ENCODE measurements at regions not wholly inside any gene's neighbourhood (a gene's known extent, or its start where the extent isn't known, plus 50 kb on each side); places are given as distances from the start of the nearest gene placed in this dataset.

DNA sequence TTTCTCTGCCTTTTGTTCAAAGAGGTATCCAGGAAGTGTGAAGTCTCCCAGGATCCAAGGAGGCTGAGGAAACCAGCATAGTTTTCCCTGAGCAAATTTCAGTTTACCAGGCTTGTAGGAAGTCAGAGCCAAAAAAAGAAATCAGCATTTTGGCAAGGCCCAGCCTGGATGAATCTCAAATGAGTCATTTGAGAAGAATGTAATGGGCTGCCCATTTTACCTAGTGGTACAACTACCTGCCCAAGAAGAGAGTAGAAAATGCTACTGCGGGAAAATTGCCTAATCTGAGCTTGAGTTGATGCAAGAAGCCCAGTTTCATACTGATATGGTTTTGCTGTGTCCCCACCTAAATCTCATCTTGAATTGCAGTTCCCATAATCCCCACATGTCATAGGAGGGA, 284.1 kb upstream of the ZNF507 start:
- DNase-seq (ENCODE audit: low spot score), result no peak
- Mint-ChIP-seq H3K36me3 (ENCODE audit: low read depth, unreplicated experiment) (no peaks in the 10 kb centered on the region), H3K4me1 (ENCODE audit: unreplicated experiment) (peaks cover 24% of the 10 kb centered on the region), H3K27me3 (ENCODE audit: unreplicated experiment) (peaks cover 4% of the 10 kb centered on the region), H3K9me3 (ENCODE audit: unreplicated experiment) (no peaks in the 10 kb centered on the region), H3K4me3 (ENCODE audit: unreplicated experiment) (no peak overlapping the region), H3K27ac (ENCODE audit: unreplicated experiment) (peak overlapping the region; percentile 77)
- TF ChIP-seq, protein P1, sequence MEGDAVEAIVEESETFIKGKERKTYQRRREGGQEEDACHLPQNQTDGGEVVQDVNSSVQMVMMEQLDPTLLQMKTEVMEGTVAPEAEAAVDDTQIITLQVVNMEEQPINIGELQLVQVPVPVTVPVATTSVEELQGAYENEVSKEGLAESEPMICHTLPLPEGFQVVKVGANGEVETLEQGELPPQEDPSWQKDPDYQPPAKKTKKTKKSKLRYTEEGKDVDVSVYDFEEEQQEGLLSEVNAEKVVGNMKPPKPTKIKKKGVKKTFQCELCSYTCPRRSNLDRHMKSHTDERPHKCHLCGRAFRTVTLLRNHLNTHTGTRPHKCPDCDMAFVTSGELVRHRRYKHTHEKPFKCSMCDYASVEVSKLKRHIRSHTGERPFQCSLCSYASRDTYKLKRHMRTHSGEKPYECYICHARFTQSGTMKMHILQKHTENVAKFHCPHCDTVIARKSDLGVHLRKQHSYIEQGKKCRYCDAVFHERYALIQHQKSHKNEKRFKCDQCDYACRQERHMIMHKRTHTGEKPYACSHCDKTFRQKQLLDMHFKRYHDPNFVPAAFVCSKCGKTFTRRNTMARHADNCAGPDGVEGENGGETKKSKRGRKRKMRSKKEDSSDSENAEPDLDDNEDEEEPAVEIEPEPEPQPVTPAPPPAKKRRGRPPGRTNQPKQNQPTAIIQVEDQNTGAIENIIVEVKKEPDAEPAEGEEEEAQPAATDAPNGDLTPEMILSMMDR (IDR thresholded peaks at IDR 0.05; ENCODE audit: unreplicated experiment), result no peak

DNA sequence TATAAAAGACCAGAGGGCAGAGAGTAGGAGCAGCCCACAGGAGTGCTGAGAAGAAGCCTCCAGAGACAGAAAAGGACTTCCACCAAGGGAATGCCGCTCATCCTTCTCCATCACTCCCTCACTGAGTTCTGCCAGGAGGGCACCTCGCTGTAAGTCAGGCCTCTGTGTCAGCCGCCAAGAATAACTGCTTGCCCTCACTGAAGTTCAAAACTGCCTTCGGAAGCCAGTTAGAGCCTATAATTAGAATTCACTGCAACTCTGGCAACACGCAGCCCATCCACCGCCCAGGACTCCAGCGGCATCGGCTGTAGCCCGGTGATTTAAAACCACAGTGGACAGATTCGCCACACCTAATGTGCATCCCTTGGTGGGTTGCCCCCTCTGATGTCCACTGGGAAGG, 281.8 kb upstream of the ZNF507 start:
- no peaks in the 10 kb centered on the region for H3K36me3 Mint-ChIP-seq (ENCODE audit: low read depth, unreplicated experiment)
- no peaks in the 10 kb centered on the region for H3K9me3 Mint-ChIP-seq (ENCODE audit: unreplicated experiment)
- H3K4me3 Mint-ChIP-seq (ENCODE audit: unreplicated experiment), result no peak overlapping the region
- peaks cover 4% of the 10 kb centered on the region for H3K27me3 Mint-ChIP-seq (ENCODE audit: unreplicated experiment)
- H3K27ac Mint-ChIP-seq (ENCODE audit: unreplicated experiment), result no peak overlapping the region
- H3K4me1 Mint-ChIP-seq (ENCODE audit: unreplicated experiment), result peaks cover 24% of the 10 kb centered on the region
- DNase-seq (ENCODE audit: low spot score), result no peak
- TF ChIP-seq, protein P1 (IDR thresholded peaks at IDR 0.05; ENCODE audit: unreplicated experiment), result no peak

DNA sequence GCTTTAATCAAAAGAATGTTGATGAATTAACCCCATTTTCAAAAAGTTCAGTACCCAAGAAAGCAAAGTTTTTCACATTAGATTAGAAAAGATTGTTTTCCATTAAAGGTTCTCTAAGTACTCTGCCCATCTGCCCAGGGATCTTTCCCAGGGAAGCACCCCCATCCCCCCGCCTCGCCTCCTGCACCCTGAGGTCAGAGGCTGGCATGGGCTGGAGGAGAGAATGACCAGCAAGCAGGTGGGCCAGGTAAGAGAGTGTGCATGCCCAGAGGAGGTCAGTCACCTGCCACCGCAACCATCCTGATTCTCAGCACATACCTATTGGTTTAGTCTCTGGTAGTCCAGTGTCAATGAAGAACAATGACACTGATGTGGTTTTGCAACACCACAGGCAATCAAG, 279.4 kb upstream of the ZNF507 start:
- TF ChIP-seq, protein P1 (IDR thresholded peaks at IDR 0.05; ENCODE audit: unreplicated experiment), result no peak
- Mint-ChIP-seq H3K27me3 (ENCODE audit: unreplicated experiment) (peaks cover 5% of the 10 kb centered on the region), H3K36me3 (ENCODE audit: low read depth, unreplicated experiment) (no peaks in the 10 kb centered on the region), H3K27ac (ENCODE audit: unreplicated experiment) (no peak overlapping the region), H3K4me3 (ENCODE audit: unreplicated experiment) (no peak overlapping the region), H3K9me3 (ENCODE audit: unreplicated experiment) (no peaks in the 10 kb centered on the region), H3K4me1 (ENCODE audit: unreplicated experiment) (peaks cover 10% of the 10 kb centered on the region)
- no peak for DNase-seq (ENCODE audit: low spot score)

DNA sequence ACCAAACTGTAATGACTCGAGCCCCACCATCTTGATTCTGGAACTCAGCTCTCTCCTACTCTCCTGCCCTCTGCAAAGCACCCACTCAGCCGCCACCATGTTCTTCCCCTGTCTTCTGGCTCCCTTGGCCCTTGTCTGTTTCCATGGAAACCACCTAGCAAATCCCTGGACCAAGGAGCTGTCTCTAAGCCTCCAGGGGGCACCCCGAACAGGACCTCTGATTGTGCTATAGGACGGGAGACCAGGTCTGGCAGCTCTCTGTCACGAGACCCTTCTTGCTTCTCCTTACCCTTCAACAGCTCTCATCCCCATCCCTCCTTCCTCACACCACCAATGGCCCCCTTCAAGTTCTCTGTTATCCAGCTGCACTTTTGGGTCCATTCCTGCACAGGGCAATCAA, 277.7 kb upstream of the ZNF507 start:
- H3K27ac Mint-ChIP-seq (ENCODE audit: unreplicated experiment), result no peak overlapping the region
- H3K36me3 Mint-ChIP-seq (ENCODE audit: low read depth, unreplicated experiment), result no peaks in the 10 kb centered on the region
- H3K27me3 Mint-ChIP-seq (ENCODE audit: unreplicated experiment), result peaks cover 7% of the 10 kb centered on the region
- no peaks in the 10 kb centered on the region for H3K9me3 Mint-ChIP-seq (ENCODE audit: unreplicated experiment)
- H3K4me1 Mint-ChIP-seq (ENCODE audit: unreplicated experiment), result no peaks in the 10 kb centered on the region
- no peak overlapping the region for H3K4me3 Mint-ChIP-seq (ENCODE audit: unreplicated experiment)
- TF ChIP-seq, protein P1 (IDR thresholded peaks at IDR 0.05; ENCODE audit: unreplicated experiment), result no peak
- no peak for DNase-seq (ENCODE audit: low spot score)

DNA sequence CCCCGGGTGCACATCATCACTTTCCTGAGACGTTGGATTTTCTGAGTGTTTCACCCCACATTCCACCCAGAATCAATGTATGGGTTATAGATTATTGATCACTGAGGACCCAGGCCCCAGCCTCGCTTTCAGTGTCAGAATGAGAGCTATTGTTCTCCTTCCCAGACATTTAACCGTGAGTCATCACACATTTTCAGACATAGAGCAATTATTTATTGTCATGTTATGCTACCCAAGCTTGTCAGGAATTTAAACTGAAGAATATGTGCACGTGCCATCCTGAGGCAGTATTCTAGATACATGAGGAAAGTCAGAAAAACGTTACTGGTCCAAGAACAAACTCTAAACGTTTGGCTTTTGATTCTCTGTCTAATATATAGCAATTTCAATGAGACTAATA, 276.6 kb upstream of the ZNF507 start:
- no peak overlapping the region for H3K27ac Mint-ChIP-seq (ENCODE audit: unreplicated experiment)
- TF ChIP-seq, protein P1 (IDR thresholded peaks at IDR 0.05; ENCODE audit: unreplicated experiment), result no peak
- DNase-seq (ENCODE audit: low spot score), result no peak
- no peaks in the 10 kb centered on the region for H3K36me3 Mint-ChIP-seq (ENCODE audit: low read depth, unreplicated experiment)
- no peaks in the 10 kb centered on the region for H3K9me3 Mint-ChIP-seq (ENCODE audit: unreplicated experiment)
- H3K4me1 Mint-ChIP-seq (ENCODE audit: unreplicated experiment), result no peaks in the 10 kb centered on the region
- H3K27me3 Mint-ChIP-seq (ENCODE audit: unreplicated experiment), result peaks cover 8% of the 10 kb centered on the region
- no peak overlapping the region for H3K4me3 Mint-ChIP-seq (ENCODE audit: unreplicated experiment)

All from endothelial cell (in vitro differentiated cells).